ENCODE measurements at regions not wholly inside any gene's neighbourhood (a gene's known extent, or its start where the extent isn't known, plus 50 kb on each side); places are given as distances from the start of the nearest gene placed in this dataset.

DNA sequence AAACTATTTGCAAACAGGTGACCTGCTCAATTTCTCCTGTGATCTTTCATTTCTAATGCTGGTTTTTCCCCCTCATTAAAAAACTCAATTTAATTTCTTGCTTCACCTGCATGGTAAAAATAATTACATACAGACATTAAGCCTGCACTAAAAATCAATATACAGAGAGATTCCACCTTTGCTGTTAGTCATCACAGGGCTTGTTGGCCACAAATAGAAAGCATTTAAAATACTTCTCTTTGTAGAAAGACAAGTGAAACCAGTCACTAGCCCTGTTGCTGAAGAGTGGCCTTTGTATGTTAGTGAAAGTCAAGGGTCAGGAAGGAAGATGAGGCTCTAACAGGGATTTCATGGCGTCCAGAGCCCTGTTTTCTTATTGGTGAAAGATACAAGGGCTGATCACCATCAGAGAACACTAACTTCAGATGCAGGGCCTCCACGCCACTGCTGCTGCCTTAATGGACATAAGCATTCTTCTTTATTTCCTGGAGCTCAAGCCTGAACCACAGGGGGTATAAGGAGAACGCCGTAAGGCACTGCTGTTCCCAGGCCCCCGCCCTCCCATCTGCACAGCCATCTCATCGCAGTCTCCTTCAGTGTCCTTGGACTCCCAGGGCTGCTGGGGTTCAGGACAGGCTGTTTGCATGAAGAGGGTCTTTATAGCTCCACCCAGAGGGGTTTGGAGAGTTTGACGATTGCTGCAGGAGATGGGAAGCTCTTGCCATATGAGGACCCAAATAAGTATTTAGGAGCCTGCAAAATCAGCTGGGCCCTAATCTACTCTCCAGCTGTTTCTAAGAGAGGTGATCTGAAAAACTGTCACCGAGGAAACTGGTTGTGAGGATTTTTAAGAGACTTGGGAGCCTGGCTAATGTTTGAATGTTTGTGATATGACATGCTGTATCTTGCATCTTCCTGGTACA is 117.3 kb upstream of the IRF2BP2 start:
- peaks cover 11% of the 10 kb centered on the region; the same call in 1 of the 2 replicates for H3K4me1 ChIP-seq (ENCODE audit: insufficient read depth, low read length)
- H4K20me1 ChIP-seq (ENCODE audit: control insufficient read depth, insufficient read depth, insufficient read length), result no peaks in the 10 kb centered on the region
- no CpG with 5 or more reads among the region's 8 CpGs for WGBS (ENCODE audit: extremely low coverage, insufficient read length, low lambda C conversion rate)
- no peaks in the 10 kb centered on the region; the same call in 1 of the 2 replicates for H3K27me3 Mint-ChIP-seq (ENCODE audit: low read depth)
- H3K9ac ChIP-seq (ENCODE audit: extremely low read depth, insufficient read length, low read length), result no peak overlapping the region
- no peak overlapping the region for H3K4me2 ChIP-seq (ENCODE audit: insufficient read depth, insufficient read length, low read length)
- no peak overlapping the region for H2BK20ac ChIP-seq (ENCODE audit: low read depth, low read length, poor library complexity, severe bottlenecking)
- H3K9me3 ChIP-seq (ENCODE audit: control insufficient read depth, low read depth, low read length), result no peaks in the 10 kb centered on the region
- no peak for DNase-seq
- H3K4me1 Mint-ChIP-seq, result peaks cover 50 to 54% of the 10 kb centered on the region in 2 experiments
- H2BK12ac ChIP-seq (ENCODE audit: insufficient read length, low read depth, low read length), result no peak overlapping the region
- H2BK15ac ChIP-seq (ENCODE audit: low read depth, low read length), result no peak overlapping the region
- H3K27ac ChIP-seq (ENCODE audit: insufficient read length, low read depth, low read length), result no peak overlapping the region
- no peak overlapping the region for H2BK5ac ChIP-seq (ENCODE audit: insufficient read length, low read length)
- H3K27me3 ChIP-seq (ENCODE audit: insufficient read depth, low read length), result no peaks in the 10 kb centered on the region
- no peaks in the 10 kb centered on the region; a peak in 1 of 7 replicates for H3K36me3 Mint-ChIP-seq (ENCODE audit: insufficient read depth in 1 of 3, low read depth in 3 of 3)
- no peaks in the 10 kb centered on the region for H3K79me1 ChIP-seq (ENCODE audit: insufficient read depth, low read depth, low read length, poor library complexity, severe bottlenecking)
- peak overlapping the region in 2 of 3 experiments; percentile 34 to 53; a peak in 2 of 7 replicates for H3K27ac Mint-ChIP-seq
- no peak overlapping the region for H3K14ac ChIP-seq (ENCODE audit: insufficient read depth, low read length)
- no peak overlapping the region for H3T11ph ChIP-seq (ENCODE audit: low read length)
- TF ChIP-seq, protein P1, sequence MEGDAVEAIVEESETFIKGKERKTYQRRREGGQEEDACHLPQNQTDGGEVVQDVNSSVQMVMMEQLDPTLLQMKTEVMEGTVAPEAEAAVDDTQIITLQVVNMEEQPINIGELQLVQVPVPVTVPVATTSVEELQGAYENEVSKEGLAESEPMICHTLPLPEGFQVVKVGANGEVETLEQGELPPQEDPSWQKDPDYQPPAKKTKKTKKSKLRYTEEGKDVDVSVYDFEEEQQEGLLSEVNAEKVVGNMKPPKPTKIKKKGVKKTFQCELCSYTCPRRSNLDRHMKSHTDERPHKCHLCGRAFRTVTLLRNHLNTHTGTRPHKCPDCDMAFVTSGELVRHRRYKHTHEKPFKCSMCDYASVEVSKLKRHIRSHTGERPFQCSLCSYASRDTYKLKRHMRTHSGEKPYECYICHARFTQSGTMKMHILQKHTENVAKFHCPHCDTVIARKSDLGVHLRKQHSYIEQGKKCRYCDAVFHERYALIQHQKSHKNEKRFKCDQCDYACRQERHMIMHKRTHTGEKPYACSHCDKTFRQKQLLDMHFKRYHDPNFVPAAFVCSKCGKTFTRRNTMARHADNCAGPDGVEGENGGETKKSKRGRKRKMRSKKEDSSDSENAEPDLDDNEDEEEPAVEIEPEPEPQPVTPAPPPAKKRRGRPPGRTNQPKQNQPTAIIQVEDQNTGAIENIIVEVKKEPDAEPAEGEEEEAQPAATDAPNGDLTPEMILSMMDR (conservative IDR thresholded peaks at IDR 0.05), result no peak
- no peak overlapping the region for H3K4me3 Mint-ChIP-seq
- no peak overlapping the region for H3K4ac ChIP-seq (ENCODE audit: low read depth, low read length)
- no peak overlapping the region for H2BK120ac ChIP-seq (ENCODE audit: low read depth, low read length, poor library complexity, severe bottlenecking)
- no peaks in the 10 kb centered on the region for H3K79me2 ChIP-seq (ENCODE audit: insufficient read depth, low read length)
- no peak overlapping the region for H4K91ac ChIP-seq (ENCODE audit: insufficient read length, low read depth, low read length)
- H3K18ac ChIP-seq (ENCODE audit: insufficient read length, low read depth, low read length), result peak overlapping the region; percentile 19
- no peaks in the 10 kb centered on the region for H3K9me3 Mint-ChIP-seq
- H2AFZ ChIP-seq (ENCODE audit: low read length), result no peak overlapping the region
- H4K8ac ChIP-seq (replicated peaks; ENCODE audit: insufficient read length, low read depth, low read length), result no peak overlapping the region
- no peak overlapping the region for H4K5ac ChIP-seq (ENCODE audit: insufficient read length, low read depth, low read length)
- H2AK5ac ChIP-seq (ENCODE audit: insufficient read length, low read length), result no peak overlapping the region
- H3K23ac ChIP-seq (ENCODE audit: insufficient read length, low read depth, low read length), result no peak overlapping the region
- H3K23me2 ChIP-seq (ENCODE audit: insufficient read length, low read depth, low read length, poor library complexity, severe bottlenecking), result no peaks in the 10 kb centered on the region
- no peak overlapping the region for H3K56ac ChIP-seq (ENCODE audit: insufficient read length, low read depth, low read length)

All from H9 (cell line).